NCI-H146 (cell line): ENCODE measurements at regions not wholly inside any gene's neighbourhood (a gene's known extent, or its start where the extent isn't known, plus 50 kb on each side); places are given as distances from the start of the nearest gene placed in this dataset.
"Not testable (repeated sequence)": the region's sequence is repeated elsewhere in the genome, so short reads cannot be mapped to it uniquely, and the experiment has no call there.

Source experiments
- DNase-seq: peaks from one replicate; lab custom pipeline; 2025; lab: John Stamatoyannopoulos, UW

DNA sequence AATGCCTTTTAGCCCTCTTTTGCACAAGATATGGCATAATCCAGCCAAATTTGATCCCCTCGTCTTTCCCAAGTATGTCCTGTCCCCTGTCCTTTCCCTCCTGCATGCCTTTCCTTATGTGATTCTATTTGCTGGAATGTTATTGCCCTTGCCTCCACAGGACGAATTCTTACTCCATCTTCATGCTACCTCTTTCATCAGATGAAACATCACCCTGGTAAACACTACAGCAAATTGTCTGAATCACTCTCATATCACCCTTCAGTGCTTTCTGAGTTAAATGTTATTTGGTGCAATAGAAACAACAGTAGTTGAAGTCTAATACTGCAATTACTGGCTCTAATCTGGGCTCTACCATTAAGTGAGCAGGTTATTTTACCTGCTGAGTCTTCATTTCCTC, 52.2 kb upstream of the FAT1 start:
- DNase-seq = no peak

DNA sequence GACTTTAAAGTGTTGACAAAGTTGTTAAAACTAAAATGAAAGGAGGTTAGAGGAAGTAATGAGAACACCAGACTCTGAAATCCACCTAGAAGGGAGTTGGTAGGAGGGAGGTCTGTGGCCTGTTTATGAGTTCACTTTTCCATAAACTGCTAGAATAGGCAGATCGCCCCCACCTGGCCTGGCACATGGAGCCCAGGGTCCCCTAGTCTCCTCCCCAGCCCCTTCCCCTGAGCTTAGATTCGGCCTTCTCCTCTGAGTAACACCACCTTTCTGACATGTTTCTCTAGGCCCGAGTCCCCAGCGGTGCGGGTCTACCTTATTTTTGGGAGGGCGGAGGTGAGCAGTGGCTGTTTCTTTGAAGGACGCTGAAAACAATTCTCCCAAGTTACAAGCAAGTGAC, 54.5 kb upstream of the FAT1 start:
- DNase-seq = no peak

DNA sequence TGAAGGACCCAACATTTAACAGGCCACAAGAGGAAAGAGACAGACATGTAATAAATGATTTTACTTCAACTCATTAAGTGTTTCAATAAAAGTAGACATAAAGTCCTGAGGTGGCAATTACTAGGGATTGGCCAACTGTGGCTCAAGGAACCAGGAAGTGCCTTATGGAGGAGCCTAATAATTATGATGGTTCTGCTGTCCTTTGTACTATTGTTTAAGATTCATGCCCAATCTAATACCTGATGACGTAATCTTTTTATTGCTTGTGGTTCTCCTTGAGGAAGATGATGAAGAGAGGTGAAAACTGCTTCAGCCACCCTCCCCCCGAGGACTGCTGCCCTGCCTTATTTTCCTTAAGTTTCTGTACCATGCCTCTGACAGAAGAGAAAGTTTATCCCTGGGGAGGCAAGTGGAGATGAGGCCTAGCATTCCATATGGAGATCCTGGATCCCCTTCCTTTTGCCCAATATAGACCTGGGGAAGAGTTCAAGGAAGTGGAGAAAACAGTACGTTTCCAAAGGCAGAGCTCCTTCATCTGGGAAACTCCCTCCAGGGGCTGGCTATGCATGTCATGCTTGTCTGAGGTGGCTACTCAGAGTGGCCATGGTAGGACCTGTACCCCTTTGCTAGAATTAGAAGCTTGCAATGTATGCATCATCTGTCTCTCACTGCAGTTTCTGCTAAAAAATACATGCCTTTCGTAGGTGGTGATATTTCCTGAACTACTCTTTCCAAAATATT, 56.8 kb upstream of the FAT1 start:
- no peak for DNase-seq

DNA sequence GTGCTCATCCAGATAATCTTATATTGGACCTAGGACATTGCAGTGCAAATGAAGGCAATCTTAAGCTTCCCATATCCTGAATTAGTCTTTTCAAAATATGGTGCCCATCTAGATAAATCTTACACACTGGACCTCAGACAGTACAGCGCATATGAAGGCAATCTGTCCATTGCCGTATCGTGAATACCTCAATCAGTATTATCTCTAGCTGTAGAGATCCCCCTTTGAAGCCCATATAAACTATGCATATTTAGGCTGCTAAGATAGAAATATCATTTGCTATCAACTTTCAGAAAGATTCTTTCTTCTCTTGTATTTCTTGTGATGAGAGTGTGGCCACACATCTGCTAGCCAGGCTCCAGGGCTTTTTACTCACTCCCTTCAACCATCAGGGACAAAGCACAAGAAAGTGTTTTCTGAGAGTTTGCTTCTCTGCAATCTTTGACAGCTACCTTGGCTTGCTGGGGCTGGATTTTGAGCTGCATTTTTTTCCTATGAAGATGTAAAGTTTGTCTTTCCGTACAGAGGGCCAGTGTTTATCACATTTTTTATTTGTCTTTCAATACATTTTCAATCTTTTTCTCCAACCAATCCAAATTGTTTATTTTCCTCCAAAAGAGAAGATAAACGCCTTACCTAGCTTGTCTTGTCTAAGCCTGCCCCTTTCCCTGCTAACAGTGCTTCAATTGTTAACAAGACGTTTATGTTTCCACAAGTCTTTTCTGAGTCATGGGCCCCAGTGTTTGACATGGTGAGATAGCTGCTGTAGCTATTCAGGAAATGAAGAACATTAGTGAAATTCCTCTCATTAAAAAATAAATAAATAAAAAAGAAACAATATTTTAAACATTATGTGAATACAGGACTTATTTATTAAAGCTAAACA, 57.6 kb upstream of the FAT1 start:
- DNase-seq = no peak

DNA sequence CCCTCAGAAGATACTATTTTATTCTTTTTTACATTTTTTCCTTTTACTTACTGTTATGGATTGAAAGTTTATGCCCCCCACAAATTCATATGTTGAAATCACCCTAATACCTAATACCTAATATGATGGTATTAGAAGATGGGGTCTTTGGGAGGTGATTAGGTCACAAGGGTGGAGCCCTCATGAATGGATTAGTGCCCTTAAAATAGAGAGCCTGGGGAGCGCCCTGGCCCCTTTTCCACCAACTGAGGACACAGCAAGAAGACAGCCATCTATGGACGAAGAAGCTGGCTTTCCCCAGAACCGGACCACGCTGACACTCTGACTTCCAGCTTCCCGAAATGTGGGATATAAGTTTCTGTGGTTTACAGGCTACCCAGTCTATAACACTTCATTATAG, 58.6 kb upstream of the FAT1 start:
- DNase-seq = no peak

DNA sequence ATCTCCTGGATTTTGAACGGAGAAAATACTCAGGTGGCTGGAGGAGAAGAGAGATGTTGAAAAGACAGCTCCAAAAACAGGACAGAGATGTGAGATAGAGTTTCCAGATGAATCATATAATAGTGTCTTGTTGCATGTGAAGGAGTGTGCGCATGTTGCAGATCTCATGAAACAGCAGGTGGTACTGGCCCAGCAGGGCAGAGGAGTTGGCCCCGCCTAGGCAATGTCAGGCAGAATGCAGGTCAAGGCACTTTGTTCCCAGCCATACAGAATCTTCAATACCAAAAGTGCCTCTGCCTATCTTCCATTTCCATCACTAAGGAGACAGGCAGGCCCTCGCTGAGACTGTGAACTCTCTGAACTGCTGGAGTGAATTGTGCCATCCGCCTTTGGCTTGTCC, 63.9 kb upstream of the FAT1 start:
- DNase-seq = no peak

DNA sequence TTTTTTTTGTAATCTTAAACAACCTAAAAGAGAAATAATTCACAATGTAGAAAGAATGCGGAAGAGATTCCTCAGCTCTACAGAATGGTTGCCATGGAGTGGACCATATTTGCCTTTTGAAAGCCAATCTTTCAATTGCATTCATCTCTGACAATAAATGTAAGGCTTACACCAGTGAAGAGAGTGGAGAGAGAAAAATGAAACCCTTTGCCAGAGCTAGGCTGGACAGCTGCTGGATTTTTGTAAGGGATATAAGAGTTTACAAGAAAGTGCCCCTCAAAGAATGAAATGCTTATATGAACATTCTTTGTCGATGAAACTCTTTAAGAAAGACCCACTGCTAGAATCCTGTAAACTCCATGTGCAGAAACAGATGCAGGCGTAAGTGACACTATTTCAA, 66.0 kb upstream of the FAT1 start:
- no peak for DNase-seq

DNA sequence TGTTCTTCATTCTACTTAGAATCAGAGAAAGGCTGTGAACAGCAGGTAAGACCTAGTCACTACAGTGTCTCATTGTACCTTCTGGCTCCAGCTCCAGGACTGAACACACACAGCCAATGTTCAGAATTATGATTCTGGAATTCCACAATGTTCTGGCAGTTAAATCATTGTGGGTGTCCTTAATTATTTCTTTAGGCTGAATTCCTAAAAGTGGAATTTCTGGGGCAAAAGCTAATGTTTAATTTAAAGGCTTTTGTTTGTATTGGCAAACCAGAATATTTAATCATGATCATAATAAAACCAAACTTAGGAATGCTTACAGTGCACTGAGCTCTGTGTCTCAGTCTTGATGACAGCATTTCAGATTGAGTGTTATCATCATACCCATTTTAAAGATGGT, 67.0 kb upstream of the FAT1 start:
- no peak for DNase-seq

DNA sequence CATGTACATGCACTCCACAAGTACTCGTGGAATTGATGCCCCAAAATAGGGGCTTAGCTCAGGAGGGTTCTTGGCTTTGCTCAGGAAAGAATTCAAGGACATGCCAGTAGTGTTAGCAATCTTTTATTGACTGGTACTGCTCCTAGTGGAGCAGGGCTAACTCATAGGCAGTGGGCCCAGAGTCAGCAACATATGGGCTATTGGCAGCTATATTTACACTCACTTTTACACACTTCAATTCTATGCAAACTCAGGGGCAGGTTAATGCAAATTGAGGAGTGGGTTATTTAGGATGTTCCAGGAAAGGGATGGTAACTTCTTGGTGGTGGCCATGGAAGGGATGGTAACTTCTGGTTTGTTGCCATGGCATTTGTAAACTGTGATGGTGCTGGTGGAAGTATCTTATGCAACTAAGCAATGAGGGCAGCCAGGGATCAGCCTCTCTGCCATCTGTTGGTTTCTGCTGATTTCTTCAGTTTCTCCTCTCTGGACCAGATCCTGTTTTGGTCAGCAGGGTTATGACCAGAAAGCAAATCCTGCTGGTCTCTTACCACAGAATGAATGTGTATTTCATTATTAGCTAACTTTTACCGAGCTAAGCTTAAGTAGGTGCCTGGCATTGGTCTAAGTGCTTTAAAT, 69.2 kb upstream of the FAT1 start:
- no peak for DNase-seq

DNA sequence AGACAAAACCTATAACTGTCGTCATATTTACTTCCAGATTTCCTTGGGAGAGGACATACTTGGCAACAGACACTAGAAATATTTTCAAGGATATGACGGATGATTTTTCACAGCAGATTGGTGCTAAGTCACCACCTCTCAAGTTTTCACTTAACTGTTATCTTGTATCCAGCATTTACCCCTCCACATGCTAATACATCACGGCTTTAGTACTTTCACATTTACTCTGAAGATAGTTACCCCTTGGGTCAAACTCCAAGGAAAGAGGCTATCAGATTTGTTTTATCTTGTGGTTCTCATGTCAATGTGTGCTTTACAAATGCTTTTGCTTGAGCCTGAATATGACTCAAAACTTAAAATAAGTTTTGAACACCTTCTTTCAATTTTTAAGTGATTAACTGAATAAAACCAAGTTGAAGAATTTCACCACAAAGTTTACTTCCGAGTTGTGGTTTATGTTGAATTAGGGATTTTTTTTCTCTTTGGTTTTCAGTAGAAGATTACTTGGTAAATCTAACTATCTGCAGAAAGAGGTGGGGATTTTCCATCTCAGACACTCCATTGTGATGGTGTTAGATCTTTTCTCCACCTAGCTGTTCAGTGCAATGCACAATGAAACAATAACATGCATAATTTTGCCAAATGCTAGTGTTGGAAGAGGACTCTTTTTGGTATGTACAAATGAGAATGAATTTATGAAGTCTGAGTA, 75.4 kb upstream of the FAT1 start:
- DNase-seq = no peak

DNA sequence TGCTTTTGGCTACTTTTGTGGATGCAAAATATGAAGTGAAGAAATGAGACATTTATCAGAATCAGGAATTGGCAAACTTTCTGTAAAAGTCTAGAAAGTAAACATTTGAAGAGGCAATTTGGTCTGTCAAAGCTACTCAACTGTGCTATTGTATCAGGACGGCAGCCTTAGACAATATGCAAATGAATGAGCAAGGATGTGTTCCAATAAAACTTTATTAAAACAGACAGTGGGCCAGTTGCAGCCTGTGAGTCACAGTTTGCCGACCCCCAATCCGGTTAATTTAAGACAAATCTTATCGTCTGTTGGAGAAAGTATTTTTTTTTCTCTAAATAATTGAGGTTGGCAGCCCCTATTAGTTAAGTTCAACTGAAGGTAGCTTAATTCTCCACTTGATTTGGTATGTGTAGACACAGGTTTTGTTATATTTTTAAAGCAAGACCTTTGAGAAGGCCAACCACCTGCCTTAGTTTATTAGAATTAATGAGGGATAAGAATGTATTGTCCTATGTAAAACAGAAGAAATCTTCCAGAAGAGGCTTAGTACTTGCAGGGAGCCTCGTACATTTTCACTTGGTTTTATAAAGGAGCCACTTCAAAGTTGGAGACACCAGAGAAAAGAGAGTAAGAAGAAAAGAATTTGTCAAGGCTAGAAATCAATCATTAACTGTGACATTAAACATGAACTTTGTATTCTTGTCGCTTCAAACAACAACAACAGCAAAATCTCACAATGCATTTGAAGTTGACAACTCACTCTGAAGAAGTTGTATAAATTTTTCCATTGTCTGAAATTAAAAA, 81.6 kb upstream of the FAT1 start:
- DNase-seq = no peak

DNA sequence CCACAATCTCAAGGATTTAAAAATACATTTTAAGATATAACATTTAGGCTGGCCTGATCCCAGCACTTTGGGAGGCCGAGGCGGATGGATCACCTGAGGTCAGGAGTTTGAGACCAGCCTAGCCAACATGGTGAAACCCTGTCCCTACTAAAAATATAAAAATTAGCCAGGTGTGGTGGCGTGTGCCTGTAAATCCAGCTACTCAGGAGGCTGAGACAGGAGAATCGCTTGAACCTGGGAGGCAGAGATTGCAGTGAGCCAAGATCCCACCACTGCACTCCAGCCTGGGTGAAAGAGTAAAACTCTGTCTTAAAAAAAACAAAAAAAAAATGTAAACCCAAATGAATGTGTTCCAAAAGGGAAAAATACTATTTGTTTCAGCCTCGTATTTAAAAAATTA, 82.3 kb upstream of the FAT1 start:
- DNase-seq = not testable (repeated sequence)

DNA sequence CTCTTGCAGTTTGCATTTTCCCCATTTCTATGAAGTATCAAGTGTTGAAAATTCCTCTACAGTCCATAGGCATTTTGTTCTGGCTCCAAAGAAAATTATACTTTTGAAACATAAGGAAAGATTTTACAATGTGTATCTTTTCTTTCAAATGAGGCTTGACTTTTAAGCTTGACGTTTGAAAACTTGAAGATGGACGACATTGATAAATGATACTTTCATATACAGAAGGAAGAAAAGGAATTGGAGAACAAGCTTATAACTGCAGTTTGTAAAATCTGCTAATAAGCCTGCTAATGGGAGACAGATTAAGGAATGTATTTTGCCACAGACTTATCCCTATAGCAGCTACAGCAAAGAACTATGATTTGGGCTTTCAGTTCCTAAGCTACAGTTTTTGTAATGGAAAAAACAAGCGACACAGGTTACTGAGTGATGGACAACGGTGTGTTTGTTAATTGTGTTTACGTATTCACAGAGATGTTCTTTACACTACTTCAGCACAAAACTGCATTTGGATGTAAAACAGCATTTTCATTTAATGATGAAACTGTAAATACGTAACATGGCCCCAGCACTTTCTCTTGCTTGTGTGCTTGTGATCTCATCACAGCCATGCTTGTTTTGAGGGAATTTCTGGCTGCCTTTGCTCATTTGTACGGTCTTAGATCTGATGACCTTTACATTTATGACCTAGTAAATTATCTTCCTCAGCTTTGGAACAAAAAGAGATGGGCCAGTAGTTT, 83.2 kb upstream of the FAT1 start:
- DNase-seq = no peak

DNA sequence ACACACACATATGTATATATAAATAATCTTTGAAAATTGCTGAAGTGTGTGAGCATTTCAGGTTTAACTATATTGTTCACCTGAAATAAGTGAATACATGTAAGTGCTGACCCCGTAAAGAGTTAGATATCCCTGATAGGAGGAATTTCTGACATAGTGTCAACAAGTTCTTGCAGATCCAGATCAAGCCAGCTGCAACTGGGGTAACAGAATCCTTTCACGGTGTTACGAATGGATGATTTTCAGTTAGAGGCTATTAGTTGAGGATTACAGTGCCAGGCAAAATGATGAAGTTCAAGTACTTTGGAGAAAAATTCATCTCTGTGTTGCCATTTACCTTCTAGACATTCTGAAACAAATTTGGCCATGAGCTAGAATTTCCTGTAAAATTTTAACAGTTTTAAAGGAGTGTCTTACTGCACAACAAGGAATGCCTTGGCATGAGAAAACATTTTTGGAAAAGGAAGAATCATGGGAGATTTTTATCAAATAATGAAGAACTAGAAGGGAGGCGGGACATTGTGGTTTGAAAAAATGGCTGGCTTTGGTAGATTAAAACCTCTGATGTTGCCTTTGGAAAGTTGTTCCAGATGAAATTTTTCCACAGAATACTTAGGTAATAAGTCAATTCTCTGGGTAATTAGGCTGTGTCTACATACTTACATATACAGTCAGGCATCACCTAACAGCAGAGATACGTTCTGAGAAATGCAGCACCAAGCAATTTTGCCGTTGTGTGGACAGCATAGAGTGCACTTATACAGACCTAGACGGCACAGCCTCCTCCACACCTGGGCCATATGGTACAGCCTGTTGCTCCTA, 84.4 kb upstream of the FAT1 start:
- DNase-seq = no peak

DNA sequence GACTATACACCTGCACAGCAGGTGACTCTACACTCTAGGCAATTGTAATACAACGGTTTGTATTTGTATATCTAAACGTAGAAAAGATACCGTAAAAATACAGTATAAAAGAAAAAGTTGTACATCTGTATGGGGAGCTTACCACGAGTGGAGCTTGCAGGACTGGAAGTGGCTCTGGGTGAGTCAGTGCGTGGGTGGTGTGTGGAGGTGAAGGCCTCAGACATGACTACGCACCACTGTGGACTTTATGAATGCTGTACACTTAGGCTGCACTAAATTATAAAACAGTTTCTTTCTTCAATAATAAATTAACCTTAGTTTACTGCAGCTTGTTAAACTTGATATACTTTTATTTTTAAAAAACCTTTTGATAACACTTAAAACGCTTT, 85.0 kb upstream of the FAT1 start:
- no peak for DNase-seq

DNA sequence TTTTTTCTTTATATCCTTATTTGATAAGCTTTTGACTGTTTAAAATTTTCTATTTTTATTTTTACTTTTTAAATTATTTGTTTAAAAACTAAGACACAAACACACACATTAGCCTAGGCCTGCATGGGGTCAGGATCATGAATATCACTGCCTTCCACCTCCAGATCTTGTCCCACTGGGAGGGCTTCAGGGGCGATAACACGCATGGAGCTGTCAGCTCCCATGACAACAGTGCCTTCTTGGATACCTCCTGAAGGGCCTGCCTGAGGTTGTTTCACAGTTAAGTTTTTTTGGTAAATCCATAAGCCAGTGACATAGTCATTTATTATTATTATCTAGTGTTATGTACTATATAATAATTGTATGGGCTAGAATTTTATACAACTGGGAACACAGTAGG, 85.4 kb upstream of the FAT1 start:
- DNase-seq = no peak

DNA sequence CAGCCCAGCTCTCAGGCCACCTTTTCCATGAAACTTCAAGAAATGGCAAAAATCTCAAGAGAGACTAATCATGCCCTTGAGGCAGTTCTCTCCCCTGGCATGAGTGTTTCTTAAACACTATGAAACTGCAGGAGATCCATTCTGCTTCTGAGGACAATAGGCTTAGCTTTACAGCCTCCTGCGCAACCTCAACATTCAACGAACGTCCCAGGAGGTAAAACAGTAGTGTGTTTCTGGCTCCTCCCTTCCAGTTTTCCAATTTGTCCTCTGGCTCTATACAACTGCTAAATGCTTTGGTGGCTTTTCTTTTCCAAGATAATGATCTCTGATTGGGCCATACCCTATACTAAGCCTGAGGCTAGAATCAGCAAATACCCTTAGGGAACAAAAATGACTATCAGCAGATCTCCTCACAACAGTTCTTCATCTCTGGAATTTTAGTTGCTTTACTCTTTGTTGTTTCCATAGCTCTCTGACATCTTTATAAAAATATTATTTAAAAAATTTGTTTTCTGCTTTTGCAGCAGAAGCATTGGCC, 87.0 kb upstream of the FAT1 start:
- no peak for DNase-seq

DNA sequence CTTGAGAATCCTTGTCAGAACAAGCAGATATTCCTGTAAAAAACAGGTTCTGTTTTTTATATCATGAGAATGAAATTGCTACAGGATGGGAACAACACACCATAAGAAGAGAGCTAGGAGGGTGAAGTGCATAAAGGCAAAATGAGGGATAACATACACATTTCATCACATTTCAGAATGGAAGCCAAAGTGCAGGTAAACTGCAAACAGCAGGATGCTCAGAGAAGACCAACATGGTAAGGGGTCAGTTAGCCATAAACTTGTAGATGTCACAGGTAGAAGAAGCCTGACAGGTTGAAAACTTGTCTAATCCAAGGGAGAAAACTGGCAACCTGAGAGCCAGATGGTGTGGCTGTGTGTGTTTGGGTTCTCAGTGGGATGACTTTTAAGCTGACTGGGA, 88.9 kb upstream of the FAT1 start:
- no peak for DNase-seq

DNA sequence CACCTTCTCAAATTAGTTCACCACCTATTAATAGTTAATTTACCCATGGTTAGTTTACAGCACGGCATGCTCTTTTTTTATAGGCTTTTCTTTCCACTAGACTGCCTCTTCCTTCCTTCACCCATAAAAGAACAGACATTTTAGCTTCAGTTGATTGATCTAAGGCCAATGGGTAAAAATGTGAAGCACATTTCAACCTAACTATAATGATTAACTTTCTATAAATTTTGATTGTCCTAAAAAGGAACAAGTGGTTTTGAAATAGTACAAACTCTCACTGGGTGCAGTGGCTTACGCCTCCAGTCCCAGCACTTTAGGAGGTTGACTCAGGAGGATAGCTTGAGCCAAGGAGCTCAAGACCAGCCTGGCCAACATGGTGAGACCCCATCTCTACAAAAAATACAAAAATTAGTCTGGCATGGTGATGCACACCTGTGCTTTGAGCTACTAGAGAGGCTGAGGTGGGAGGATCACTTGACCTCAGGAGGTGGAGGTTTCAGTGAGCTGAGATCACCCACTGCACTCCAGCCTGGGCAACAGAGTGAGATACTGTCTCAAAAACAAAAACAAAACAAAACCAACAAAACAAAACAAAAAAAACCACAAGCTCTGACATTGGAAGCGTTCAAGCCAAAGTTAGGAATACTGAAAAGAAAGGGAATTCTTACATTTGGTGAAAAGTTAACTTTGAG, 89.9 kb upstream of the FAT1 start:
- no peak for DNase-seq
